ENCODE measurements at regions not wholly inside any gene's neighbourhood (a gene's known extent, or its start where the extent isn't known, plus 50 kb on each side); places are given as distances from the start of the nearest gene placed in this dataset.

- Histone ChIP-seq H3K9ac (ENCODE audit: low read length) (no peak overlapping the region), H3K4me3 (ENCODE audit: insufficient read depth in 1 of 2, low read depth in 1 of 2, low read length in 2 of 2) (no peak overlapping the region), H3K4me2 (ENCODE audit: low read length, poor library complexity, severe bottlenecking) (no peak overlapping the region), H3K27me3 (ENCODE audit: control insufficient read depth in 1 of 2, insufficient read depth in 1 of 2, low read length in 2 of 2) (no peaks in the 10 kb centered on the region), H2BK15ac (ENCODE audit: low read depth, poor library complexity, severe bottlenecking) (no peak overlapping the region), H3K9me3 (ENCODE audit: control insufficient read depth, low read length) (peaks cover 24% of the 10 kb centered on the region), H3K36me3 (ENCODE audit: control insufficient read depth in 1 of 2, insufficient read depth in 2 of 2, low read depth in 1 of 2, low read length in 2 of 2) (no peaks in the 10 kb centered on the region), H2BK120ac (ENCODE audit: low read depth, low read length) (no peak overlapping the region), H3K27ac (ENCODE audit: low read length, poor library complexity, severe bottlenecking) (no peak overlapping the region), H3K23ac (ENCODE audit: low read length in 2 of 2) (no peak overlapping the region), H3K14ac (ENCODE audit: low read length in 2 of 2) (no peak overlapping the region), H2AK5ac (ENCODE audit: low read length, severe bottlenecking) (no peak overlapping the region), H2AFZ (ENCODE audit: low read depth, low read length) (no peak overlapping the region), H3K4ac (ENCODE audit: low read depth in 1 of 2, low read length in 2 of 2) (no peak overlapping the region), H2BK12ac (ENCODE audit: low read length in 2 of 2) (no peak overlapping the region), H2BK5ac (ENCODE audit: low read depth, low read length, poor library complexity, severe bottlenecking) (no peak overlapping the region), H3K79me1 (replicated peaks; ENCODE audit: low read length, poor library complexity, severe bottlenecking) (no peaks in the 10 kb centered on the region), H4K8ac (ENCODE audit: low read length) (no peak overlapping the region), H3K4me1 (ENCODE audit: control insufficient read depth, insufficient read depth, low read depth, low read length) (no peaks in the 10 kb centered on the region), H4K91ac (ENCODE audit: low read length) (no peak overlapping the region), H3K18ac (ENCODE audit: low read depth in 1 of 2, low read length in 2 of 2) (no peak overlapping the region)
- DNase-seq, result no peak
- WGBS, result no CpG with 5 or more reads among the region's 2 CpGs
Measured at GRCh38 chr11:90784241-90784814, 561.5 kb upstream of the CHORDC1 start.

GRCh38 chr11:90783111-90783510, 560.3 kb upstream of the CHORDC1 start:
- Histone ChIP-seq H3K36me3 (ENCODE audit: control insufficient read depth in 1 of 2, insufficient read depth in 2 of 2, low read depth in 1 of 2, low read length in 2 of 2) (no peaks in the 10 kb centered on the region), H3K79me1 (replicated peaks; ENCODE audit: low read length, poor library complexity, severe bottlenecking) (no peaks in the 10 kb centered on the region), H2BK5ac (ENCODE audit: low read depth, low read length, poor library complexity, severe bottlenecking) (no peak overlapping the region), H4K8ac (ENCODE audit: low read length) (no peak overlapping the region), H3K18ac (ENCODE audit: low read depth in 1 of 2, low read length in 2 of 2) (no peak overlapping the region), H3K9ac (ENCODE audit: low read length) (no peak overlapping the region), H2BK15ac (ENCODE audit: low read depth, poor library complexity, severe bottlenecking) (no peak overlapping the region), H3K4me3 (ENCODE audit: insufficient read depth in 1 of 2, low read depth in 1 of 2, low read length in 2 of 2) (no peak overlapping the region), H2AFZ (ENCODE audit: low read depth, low read length) (no peak overlapping the region), H3K4ac (ENCODE audit: low read depth in 1 of 2, low read length in 2 of 2) (no peak overlapping the region), H2BK120ac (ENCODE audit: low read depth, low read length) (no peak overlapping the region), H3K9me3 (ENCODE audit: control insufficient read depth, low read length) (peaks cover 24% of the 10 kb centered on the region), H3K27ac (ENCODE audit: low read length, poor library complexity, severe bottlenecking) (no peak overlapping the region), H2BK12ac (ENCODE audit: low read length in 2 of 2) (no peak overlapping the region), H3K14ac (ENCODE audit: low read length in 2 of 2) (no peak overlapping the region), H3K4me1 (ENCODE audit: control insufficient read depth, insufficient read depth, low read depth, low read length) (no peaks in the 10 kb centered on the region), H3K27me3 (ENCODE audit: control insufficient read depth in 1 of 2, insufficient read depth in 1 of 2, low read length in 2 of 2) (no peaks in the 10 kb centered on the region), H3K4me2 (ENCODE audit: low read length, poor library complexity, severe bottlenecking) (no peak overlapping the region), H3K23ac (ENCODE audit: low read length in 2 of 2) (no peak overlapping the region), H2AK5ac (ENCODE audit: low read length, severe bottlenecking) (no peak overlapping the region), H4K91ac (ENCODE audit: low read length) (no peak overlapping the region)
- DNase-seq, result no peak
- WGBS, result 79% methylated on average over 2 of the region's 3 CpGs

GRCh38 chr11:90779098-90779497, 556.2 kb upstream of the CHORDC1 start:
- Histone ChIP-seq H4K8ac (ENCODE audit: low read length) (no peak overlapping the region), H3K4me3 (ENCODE audit: insufficient read depth in 1 of 2, low read depth in 1 of 2, low read length in 2 of 2) (no peak overlapping the region), H3K27ac (ENCODE audit: low read length, poor library complexity, severe bottlenecking) (no peak overlapping the region), H2BK12ac (ENCODE audit: low read length in 2 of 2) (no peak overlapping the region), H2AK5ac (ENCODE audit: low read length, severe bottlenecking) (no peak overlapping the region), H2AFZ (ENCODE audit: low read depth, low read length) (no peak overlapping the region), H3K18ac (ENCODE audit: low read depth in 1 of 2, low read length in 2 of 2) (no peak overlapping the region), H3K4me1 (ENCODE audit: control insufficient read depth, insufficient read depth, low read depth, low read length) (peaks cover 5% of the 10 kb centered on the region), H2BK15ac (ENCODE audit: low read depth, poor library complexity, severe bottlenecking) (no peak overlapping the region), H3K27me3 (ENCODE audit: control insufficient read depth in 1 of 2, insufficient read depth in 1 of 2, low read length in 2 of 2) (no peaks in the 10 kb centered on the region), H3K4me2 (ENCODE audit: low read length, poor library complexity, severe bottlenecking) (no peak overlapping the region), H3K79me1 (replicated peaks; ENCODE audit: low read length, poor library complexity, severe bottlenecking) (no peaks in the 10 kb centered on the region), H3K23ac (ENCODE audit: low read length in 2 of 2) (no peak overlapping the region), H2BK5ac (ENCODE audit: low read depth, low read length, poor library complexity, severe bottlenecking) (no peak overlapping the region), H3K9ac (ENCODE audit: low read length) (no peak overlapping the region), H3K14ac (ENCODE audit: low read length in 2 of 2) (no peak overlapping the region), H3K4ac (ENCODE audit: low read depth in 1 of 2, low read length in 2 of 2) (no peak overlapping the region), H3K36me3 (ENCODE audit: control insufficient read depth in 1 of 2, insufficient read depth in 2 of 2, low read depth in 1 of 2, low read length in 2 of 2) (no peaks in the 10 kb centered on the region), H2BK120ac (ENCODE audit: low read depth, low read length) (no peak overlapping the region), H4K91ac (ENCODE audit: low read length) (no peak overlapping the region), H3K9me3 (ENCODE audit: control insufficient read depth, low read length) (peaks cover 3% of the 10 kb centered on the region)
- no peak for DNase-seq

GRCh38 chr11:90775567-90776165, 552.8 kb upstream of the CHORDC1 start:
- Histone ChIP-seq H3K4ac (ENCODE audit: low read depth in 1 of 2, low read length in 2 of 2) (no peak overlapping the region), H2AK5ac (ENCODE audit: low read length, severe bottlenecking) (no peak overlapping the region), H3K4me3 (ENCODE audit: insufficient read depth in 1 of 2, low read depth in 1 of 2, low read length in 2 of 2) (no peak overlapping the region), H2BK5ac (ENCODE audit: low read depth, low read length, poor library complexity, severe bottlenecking) (no peak overlapping the region), H3K4me1 (ENCODE audit: control insufficient read depth, insufficient read depth, low read depth, low read length) (peaks cover 5% of the 10 kb centered on the region), H3K79me1 (replicated peaks; ENCODE audit: low read length, poor library complexity, severe bottlenecking) (no peaks in the 10 kb centered on the region), H4K91ac (ENCODE audit: low read length) (no peak overlapping the region), H2BK15ac (ENCODE audit: low read depth, poor library complexity, severe bottlenecking) (no peak overlapping the region), H3K27ac (ENCODE audit: low read length, poor library complexity, severe bottlenecking) (no peak overlapping the region), H3K4me2 (ENCODE audit: low read length, poor library complexity, severe bottlenecking) (no peak overlapping the region), H2BK120ac (ENCODE audit: low read depth, low read length) (no peak overlapping the region), H3K9me3 (ENCODE audit: control insufficient read depth, low read length) (peaks cover 3% of the 10 kb centered on the region), H3K14ac (ENCODE audit: low read length in 2 of 2) (no peak overlapping the region), H2BK12ac (ENCODE audit: low read length in 2 of 2) (no peak overlapping the region), H3K27me3 (ENCODE audit: control insufficient read depth in 1 of 2, insufficient read depth in 1 of 2, low read length in 2 of 2) (no peaks in the 10 kb centered on the region), H3K23ac (ENCODE audit: low read length in 2 of 2) (no peak overlapping the region), H3K18ac (ENCODE audit: low read depth in 1 of 2, low read length in 2 of 2) (no peak overlapping the region), H3K36me3 (ENCODE audit: control insufficient read depth in 1 of 2, insufficient read depth in 2 of 2, low read depth in 1 of 2, low read length in 2 of 2) (no peaks in the 10 kb centered on the region), H2AFZ (ENCODE audit: low read depth, low read length) (no peak overlapping the region), H4K8ac (ENCODE audit: low read length) (no peak overlapping the region), H3K9ac (ENCODE audit: low read length) (no peak overlapping the region)
- 99% methylated on average over 3 of the region's 6 CpGs for WGBS
- no peak for DNase-seq

Data from mesenchymal stem cell (in vitro differentiated cells and primary cell).